NCI-H748 (cell line): ENCODE measurements at regions not wholly inside any gene's neighbourhood (a gene's known extent, or its start where the extent isn't known, plus 50 kb on each side); places are given as distances from the start of the nearest gene placed in this dataset.
"Not testable (repeated sequence)": the region's sequence is repeated elsewhere in the genome, so short reads cannot be mapped to it uniquely, and the experiment has no call there.

ENCODE experiments used
- DNase-seq: peaks from one replicate; lab custom pipeline; 2025; ENCODE audit not compliant: unreplicated experiment; lab: John Stamatoyannopoulos, UW

DNA sequence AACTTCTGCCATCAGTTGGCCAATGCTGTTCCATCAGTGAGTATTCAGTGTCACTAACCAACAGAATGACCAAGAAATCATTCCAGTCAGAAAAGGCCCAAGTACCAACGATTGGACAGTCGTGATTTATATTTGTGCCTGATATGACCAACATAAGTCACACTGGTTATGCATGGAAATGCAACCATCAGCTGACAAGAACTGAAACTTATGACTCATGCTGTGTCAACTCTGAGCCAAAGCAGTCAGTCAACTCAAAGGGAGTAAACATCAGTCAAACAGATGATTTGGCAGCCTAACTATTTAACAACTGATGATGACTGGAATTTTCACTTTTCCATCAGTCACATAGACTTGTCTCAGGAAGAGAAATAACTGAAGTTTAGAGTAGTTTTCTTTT, 142.4 kb downstream of the ANXA2 start:
- DNase-seq = no peak

GRCh38 chr15:60257591-60258159, 140.1 kb downstream of the ANXA2 start:
- DNase-seq = no peak

DNA sequence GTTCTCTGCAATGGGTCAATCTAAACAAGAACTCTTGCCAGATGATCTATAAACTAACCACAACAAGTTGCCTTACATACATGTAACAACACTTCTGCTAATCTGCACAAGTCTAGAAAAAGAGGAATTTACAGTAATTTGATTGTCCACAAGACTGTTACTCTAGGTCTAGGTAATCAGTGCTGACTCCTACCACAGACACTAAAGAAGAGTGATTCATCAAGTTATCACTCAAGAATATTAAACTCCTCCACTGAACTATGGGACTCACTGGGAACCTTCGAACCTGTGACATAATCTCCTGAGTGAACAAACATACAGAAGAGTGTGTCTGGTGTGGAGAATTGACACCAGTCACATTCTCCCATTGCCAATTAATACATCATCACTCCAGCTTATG, 138.3 kb downstream of the ANXA2 start:
- DNase-seq = no peak

DNA sequence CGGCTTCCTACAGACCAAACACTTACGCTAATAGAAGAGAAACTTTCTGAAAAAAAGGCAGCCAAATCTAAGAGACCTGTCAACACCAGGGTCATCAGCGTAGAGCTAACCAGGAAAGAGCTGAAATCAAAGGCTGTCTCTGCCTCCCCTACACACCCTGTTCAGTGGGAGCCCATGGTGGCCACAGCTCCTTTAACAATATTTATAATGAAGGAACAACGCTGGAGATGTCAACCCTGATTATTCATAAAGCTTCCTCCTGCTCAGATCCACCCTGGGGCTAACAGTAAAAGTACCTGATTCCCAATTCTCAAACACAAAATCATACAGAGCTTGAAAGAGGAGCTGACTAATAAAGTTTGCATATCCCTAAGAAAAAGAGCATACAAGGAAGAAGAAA, 133.7 kb downstream of the ANXA2 start:
- no peak for DNase-seq

DNA sequence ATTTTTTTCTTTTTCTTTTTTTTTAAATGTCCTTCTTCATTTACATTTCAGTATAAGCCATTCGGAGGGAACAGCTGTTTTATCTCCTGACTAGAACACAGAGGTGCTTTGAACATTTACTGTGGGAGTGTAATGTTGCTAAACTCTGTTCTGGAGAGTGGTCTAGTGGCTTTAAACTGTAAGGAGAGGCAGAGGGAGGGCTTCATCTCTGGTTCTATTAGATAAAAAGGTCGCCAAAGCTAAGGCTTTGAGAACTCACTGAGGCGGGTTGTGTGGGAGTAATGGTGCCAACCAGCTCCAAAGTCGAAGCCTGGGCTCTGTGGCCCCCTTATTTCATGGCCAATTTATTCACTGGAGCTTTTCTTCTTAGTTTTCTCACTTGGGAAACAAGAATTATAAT, 133.2 kb downstream of the ANXA2 start:
- DNase-seq = no peak

GRCh38 chr15:60265057-60265456, 132.7 kb downstream of the ANXA2 start:
- DNase-seq = no peak

DNA sequence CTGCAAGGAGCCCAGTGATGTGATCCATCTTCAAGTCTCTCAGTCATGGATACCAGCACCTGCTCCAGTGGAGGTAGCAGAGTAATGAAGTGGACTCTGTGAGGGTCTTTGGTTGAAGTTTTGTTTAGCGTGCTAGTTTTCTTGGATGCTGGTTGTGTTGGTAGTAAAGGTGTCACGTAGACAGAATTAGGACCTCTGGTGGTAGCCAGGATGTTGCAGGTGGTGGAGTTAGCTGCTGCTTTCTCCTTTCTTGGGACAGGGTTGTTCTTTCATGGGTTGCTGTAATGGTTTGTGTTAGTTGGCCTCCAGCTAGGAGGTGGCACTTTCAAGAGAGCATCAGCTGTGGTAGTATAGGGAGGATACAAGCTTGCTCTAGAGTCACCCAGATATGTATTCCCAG, 125.2 kb downstream of the ANXA2 start:
- no peak for DNase-seq

DNA sequence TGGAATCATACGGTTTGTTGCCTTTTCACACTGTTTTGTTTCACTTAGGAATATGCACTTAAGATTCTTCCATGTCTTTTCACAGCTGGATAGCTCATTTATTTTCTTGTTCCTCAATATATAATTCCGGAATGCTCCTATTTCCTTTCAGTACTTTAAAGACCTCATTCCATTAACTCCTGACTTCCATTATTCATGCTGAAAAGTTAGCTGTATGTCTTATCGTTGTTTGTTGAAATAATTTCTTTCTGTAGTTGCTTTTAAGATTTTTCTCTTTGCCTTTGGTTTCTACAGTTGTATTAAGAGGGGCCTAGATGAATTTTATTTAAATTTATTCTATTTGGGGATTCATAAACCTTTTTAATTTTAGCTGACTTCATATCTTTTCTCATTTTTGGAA, 122.2 kb downstream of the ANXA2 start:
- no peak for DNase-seq

DNA sequence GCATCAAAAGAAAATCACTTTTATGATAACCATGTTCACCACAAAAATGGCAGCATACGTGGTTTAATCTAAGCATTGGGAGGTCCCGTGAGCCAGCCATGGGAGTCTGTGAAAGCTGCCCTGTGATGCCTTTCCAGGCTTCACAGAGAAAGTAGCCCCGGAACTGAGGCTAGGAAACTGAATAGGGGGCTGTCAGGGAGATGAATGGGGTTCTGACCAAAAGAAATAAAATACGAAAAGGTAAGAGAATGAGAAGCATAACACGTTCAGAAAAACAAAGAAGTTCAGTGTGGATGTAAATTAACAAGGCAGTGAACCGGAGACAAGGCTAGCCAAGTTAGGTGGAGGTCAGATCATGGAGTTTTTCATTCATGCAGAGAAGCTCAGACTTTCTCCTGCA, 118.9 kb downstream of the ANXA2 start:
- no peak for DNase-seq

DNA sequence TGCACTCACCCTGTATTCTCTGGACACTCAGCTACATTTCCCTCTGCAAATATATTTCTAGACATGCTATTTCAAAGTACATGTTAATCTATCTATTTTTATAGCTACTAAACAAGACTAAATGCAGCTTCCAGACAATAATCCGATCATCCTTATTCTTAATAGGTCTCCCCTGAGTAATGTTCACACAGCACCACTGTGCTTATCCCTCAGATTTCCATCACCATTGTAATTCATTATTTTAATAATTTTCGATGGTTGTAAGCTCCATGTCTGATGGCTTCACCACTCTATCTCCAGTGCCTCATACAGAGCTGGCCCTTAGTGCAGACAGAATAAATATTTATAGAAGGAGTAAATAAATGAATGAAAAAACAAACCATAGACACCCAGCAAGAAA, 117.5 kb downstream of the ANXA2 start:
- DNase-seq = no peak

DNA sequence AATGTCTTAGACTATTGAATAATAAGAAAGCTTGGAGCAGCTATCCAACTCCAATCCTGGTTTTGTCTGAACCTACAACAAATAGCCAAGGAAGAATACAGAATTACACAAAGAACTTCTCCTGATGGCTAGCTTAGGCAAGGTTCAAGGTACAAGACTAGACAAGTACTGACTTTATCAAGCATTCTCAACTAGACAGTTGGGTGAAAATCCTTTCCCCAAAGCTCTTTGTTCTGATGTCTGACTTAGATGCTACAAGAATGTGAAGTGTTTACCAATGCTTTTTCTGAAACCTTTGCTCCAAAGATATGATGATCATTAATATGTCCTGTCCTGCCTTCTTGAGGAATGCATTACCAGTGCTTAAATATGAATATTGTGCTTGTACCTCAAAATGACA, 113.8 kb downstream of the ANXA2 start:
- DNase-seq = no peak

DNA sequence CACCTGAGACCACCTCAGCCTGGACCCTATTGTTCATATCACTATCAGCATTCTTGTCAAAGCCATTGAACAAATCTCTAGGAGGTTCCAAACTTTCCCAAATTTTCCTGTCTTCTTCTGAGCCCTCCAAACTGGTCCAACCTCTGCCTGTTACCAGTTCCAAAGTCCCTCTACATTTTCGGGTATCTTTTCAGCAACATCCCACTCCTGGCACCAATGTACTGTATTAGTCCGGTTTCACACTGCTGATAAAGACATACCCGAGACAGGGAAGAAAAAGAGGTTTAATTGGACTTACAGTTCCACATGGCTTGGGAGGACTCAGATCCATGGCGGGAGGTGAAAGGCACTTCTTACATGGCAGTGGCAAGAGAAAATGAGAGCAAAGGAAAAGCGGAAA, 101.9 kb downstream of the ANXA2 start:
- not testable (repeated sequence) for DNase-seq

DNA sequence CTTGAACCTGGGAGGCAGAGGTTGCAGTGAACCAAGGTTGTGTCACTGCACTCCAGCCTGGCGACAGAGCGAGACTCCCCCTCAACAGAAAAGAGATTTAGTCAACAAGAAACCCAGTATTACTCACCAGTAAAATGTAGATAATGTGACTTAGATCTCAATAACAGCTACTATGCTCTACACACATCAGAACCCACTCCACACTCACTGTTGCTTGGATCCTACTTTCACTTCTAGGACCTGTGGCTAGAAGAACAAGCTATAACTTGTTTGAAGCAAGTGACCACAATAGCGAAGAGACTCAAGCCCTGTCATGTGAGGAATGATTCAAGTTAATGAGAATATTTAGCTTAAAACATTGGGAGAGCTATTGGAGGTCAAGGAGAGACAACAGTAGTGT, 100.7 kb downstream of the ANXA2 start:
- no peak for DNase-seq
